ENCODE measurements at regions not wholly inside any gene's neighbourhood (a gene's known extent, or its start where the extent isn't known, plus 50 kb on each side); places are given as distances from the start of the nearest gene placed in this dataset.

DNA sequence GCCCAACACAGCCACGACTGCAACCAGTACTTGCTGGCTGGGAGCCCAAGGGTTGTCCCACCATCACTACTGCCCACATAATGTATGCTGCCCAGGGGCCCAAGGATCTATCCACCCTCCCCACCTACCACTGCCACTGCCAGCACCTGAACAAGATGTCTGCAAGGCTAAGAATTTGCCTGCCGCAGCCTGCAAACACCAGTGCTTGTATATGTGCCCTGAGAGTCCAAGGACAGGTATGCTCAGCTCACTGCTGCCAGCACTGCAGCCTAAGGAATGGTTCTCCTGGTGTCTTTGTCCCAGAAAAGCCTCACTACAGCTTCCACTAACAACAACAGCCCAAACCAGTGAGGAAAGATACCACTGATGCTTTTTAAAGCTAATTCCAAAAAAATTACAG lies 1174.0 kb downstream of the SORCS1 start:
- TF ChIP-seq, protein P1, sequence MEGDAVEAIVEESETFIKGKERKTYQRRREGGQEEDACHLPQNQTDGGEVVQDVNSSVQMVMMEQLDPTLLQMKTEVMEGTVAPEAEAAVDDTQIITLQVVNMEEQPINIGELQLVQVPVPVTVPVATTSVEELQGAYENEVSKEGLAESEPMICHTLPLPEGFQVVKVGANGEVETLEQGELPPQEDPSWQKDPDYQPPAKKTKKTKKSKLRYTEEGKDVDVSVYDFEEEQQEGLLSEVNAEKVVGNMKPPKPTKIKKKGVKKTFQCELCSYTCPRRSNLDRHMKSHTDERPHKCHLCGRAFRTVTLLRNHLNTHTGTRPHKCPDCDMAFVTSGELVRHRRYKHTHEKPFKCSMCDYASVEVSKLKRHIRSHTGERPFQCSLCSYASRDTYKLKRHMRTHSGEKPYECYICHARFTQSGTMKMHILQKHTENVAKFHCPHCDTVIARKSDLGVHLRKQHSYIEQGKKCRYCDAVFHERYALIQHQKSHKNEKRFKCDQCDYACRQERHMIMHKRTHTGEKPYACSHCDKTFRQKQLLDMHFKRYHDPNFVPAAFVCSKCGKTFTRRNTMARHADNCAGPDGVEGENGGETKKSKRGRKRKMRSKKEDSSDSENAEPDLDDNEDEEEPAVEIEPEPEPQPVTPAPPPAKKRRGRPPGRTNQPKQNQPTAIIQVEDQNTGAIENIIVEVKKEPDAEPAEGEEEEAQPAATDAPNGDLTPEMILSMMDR (IDR thresholded peaks at IDR 0.05), result no peak
- no peak for TF ChIP-seq POLR2A (IDR thresholded peaks at IDR 0.05)
- TF ChIP-seq POLR2AphosphoS5 (IDR thresholded peaks at IDR 0.05), result no peak
